Right atrium auricular region (tissue), 2 donors: ENCODE measurements at regions not wholly inside any gene's neighbourhood (a gene's known extent, or its start where the extent isn't known, plus 50 kb on each side); places are given as distances from the start of the nearest gene placed in this dataset.

Source experiments
- DNase-seq: peaks from one replicate; pipeline ENCODE4 v3.0.0-alpha.2; 2019; ENCODE audit warnings: low spot score
- H3K27ac ChIP-seq, 2 donors: fragments of 200-600 bp; sonication (generic); 1 replicate in 1 of 2; 2 replicates in 1 of 2; pipeline ENCODE4 v1.5.1; 2016 to 2019
- H3K27me3 ChIP-seq, 2 donors: fragments of 200-600 bp; sonication (generic); one replicate each; pipeline versions ENCODE4 v1.5.1 to v1.6.0; 2017 to 2019
- H3K36me3 ChIP-seq: fragments of 200-600 bp; sonication (generic); one replicate; pipeline ENCODE4 v1.5.1; 2016
- H3K4me1 ChIP-seq, 2 donors: fragments of 200-600 bp; sonication (generic); one replicate each; pipeline versions ENCODE4 v1.5.1 to v1.6.0; 2017 to 2019
- H3K4me3 ChIP-seq, 2 donors: fragments of 200-600 bp; sonication (generic); 1 replicate in 1 of 2; 2 replicates in 1 of 2; pipeline ENCODE4 v1.5.1; 2017 to 2019; ENCODE audit warnings: mild to moderate bottlenecking in 1 of 2, moderate library complexity in 1 of 2
- H3K9me3 ChIP-seq, 2 donors: fragments of 200-600 bp; sonication (generic); one replicate each; pipeline ENCODE4 v1.5.1; 2019
- CTCF ChIP-seq, 2 donors: fragments of 200-600 bp; sonication (generic); IDR thresholded peaks; one replicate each; pipeline ENCODE4 v1.5.1; 2019; ENCODE audit warnings: antibody characterized with exemption in 2 of 2

- DNase-seq: peak; percentile 77
- Histone ChIP-seq H3K4me3 (no peak overlapping the region), H3K27ac (no peak overlapping the region), H3K9me3 (no peaks in the 10 kb centered on the region), H3K27me3 (no peaks in the 10 kb centered on the region), H3K4me1 (no peaks in the 10 kb centered on the region), H3K36me3 (no peaks in the 10 kb centered on the region)
- peak; percentile 44 to 81 for TF ChIP-seq CTCF (IDR thresholded peaks at IDR 0.05)
Observed at GRCh38 chr6:168956884-168957730, 296.5 kb downstream of the THBS2 start.

GRCh38 chr6:168956141-168956838 is 297.4 kb downstream of the THBS2 start:
- Histone ChIP-seq H3K4me1 (no peaks in the 10 kb centered on the region), H3K36me3 (no peaks in the 10 kb centered on the region), H3K9me3 (no peaks in the 10 kb centered on the region), H3K27ac (no peak overlapping the region), H3K4me3 (no peak overlapping the region), H3K27me3 (no peaks in the 10 kb centered on the region)
- TF ChIP-seq CTCF (IDR thresholded peaks at IDR 0.05): no peak
- DNase-seq: no peak

GRCh38 chr6:168953461-168953860 is 300.2 kb downstream of the THBS2 start:
- no peak for DNase-seq
- TF ChIP-seq CTCF (IDR thresholded peaks at IDR 0.05): no peak
- no peaks in the 10 kb centered on the region for H3K4me1 ChIP-seq
- H3K9me3 ChIP-seq: no peaks in the 10 kb centered on the region
- H3K36me3 ChIP-seq: no peaks in the 10 kb centered on the region
- H3K4me3 ChIP-seq: no peak overlapping the region
- no peaks in the 10 kb centered on the region for H3K27me3 ChIP-seq
- H3K27ac ChIP-seq: no peak overlapping the region

- H3K27ac ChIP-seq: no peak overlapping the region
- no peak overlapping the region for H3K4me3 ChIP-seq
Observed at GRCh38 chr6:168951217-168951616, 302.4 kb downstream of the THBS2 start.

GRCh38 chr6:168950858-168951214 is 302.8 kb downstream of the THBS2 start:
- Histone ChIP-seq H3K4me3 (no peak overlapping the region), H3K36me3 (no peaks in the 10 kb centered on the region), H3K27ac (no peak overlapping the region), H3K27me3 (no peaks in the 10 kb centered on the region), H3K4me1 (no peaks in the 10 kb centered on the region), H3K9me3 (no peaks in the 10 kb centered on the region)
- no peak for TF ChIP-seq CTCF (IDR thresholded peaks at IDR 0.05)
- DNase-seq: no peak

More at GRCh38 chr6:168951217-168951616, 302.4 kb downstream of the THBS2 start:
- no peaks in the 10 kb centered on the region for H3K9me3 ChIP-seq
- no peak for DNase-seq
- TF ChIP-seq CTCF (IDR thresholded peaks at IDR 0.05): no peak
- no peaks in the 10 kb centered on the region for H3K4me1 ChIP-seq
- no peaks in the 10 kb centered on the region for H3K27me3 ChIP-seq
- no peaks in the 10 kb centered on the region for H3K36me3 ChIP-seq
